ENCODE measurements at regions not wholly inside any gene's neighbourhood (a gene's known extent, or its start where the extent isn't known, plus 50 kb on each side); places are given as distances from the start of the nearest gene placed in this dataset.

GRCh38 chr10:125568156-125568555 lies 114.8 kb downstream of the TEX36 start:
- TF ChIP-seq POLR2A (IDR thresholded peaks at IDR 0.05; ENCODE audit: low read length) (no peak), GATA1 (IDR thresholded peaks at IDR 0.05; ENCODE audit: low read depth, low read length) (no peak)

Measured in erythroblast (primary cell).